HL-60 (cell line): ENCODE measurements at regions not wholly inside any gene's neighbourhood (a gene's known extent, or its start where the extent isn't known, plus 50 kb on each side); places are given as distances from the start of the nearest gene placed in this dataset.

Experiments
- DNase-seq, 2 experiments: peaks; one replicate each; pipeline ENCODE4 v3.0.0-alpha.2; 2010 to 2020; ENCODE audit warnings: low read depth in 1 of 2, low spot score in 1 of 2
- H3K27ac ChIP-seq: fragments of 250-450 bp; sonication (Bioruptor Pico); replicated peaks from 2 replicates; pipeline ENCODE4 v1.5.1; 2020; ENCODE audit warnings: mild to moderate bottlenecking, moderate library complexity
- H3K27me3 ChIP-seq: fragments of 250-450 bp; sonication (Bioruptor Pico); 2 replicates; pipeline ENCODE4 v1.5.1; 2021; ENCODE audit warnings: mild to moderate bottlenecking, moderate library complexity; ENCODE audit not compliant: insufficient read depth, poor library complexity, severe bottlenecking
- H3K4me3 ChIP-seq: replicated peaks from 2 replicates; pipeline ENCODE4 v1.5.1; 2011; ENCODE audit warnings: mild to moderate bottlenecking, control low read depth, low read length; ENCODE audit not compliant: insufficient read depth
- CTCF ChIP-seq: IDR thresholded peaks from one replicate; pipeline ENCODE4 v1.5.1; 2011; ENCODE audit warnings: low read length, control low read depth, inconsistent platforms; ENCODE audit not compliant: insufficient read depth
- GABPA ChIP-seq: IDR thresholded peaks from 2 replicates; pipeline ENCODE4 v1.6.1; 2012; ENCODE audit warnings: low read depth
- POLR2AphosphoS5 ChIP-seq: IDR thresholded peaks from 2 replicates; pipeline ENCODE4 v1.6.1; 2012; ENCODE audit warnings: low read depth
- REST ChIP-seq: IDR thresholded peaks from 2 replicates; pipeline ENCODE4 v1.6.1; 2012; ENCODE audit warnings: low read depth; ENCODE audit not compliant: insufficient replicate concordance
- SPI1 ChIP-seq: IDR thresholded peaks from 2 replicates; pipeline ENCODE4 v1.6.1; 2012; ENCODE audit warnings: low read depth, mild to moderate bottlenecking, borderline replicate concordance

GRCh38 chr4:152074573-152074972 is 313.8 kb upstream of the GATB start:
- DNase-seq, result no peak
- H3K27ac ChIP-seq, result no peak overlapping the region
- TF ChIP-seq GABPA, result no peak
- no peak for TF ChIP-seq REST
- no peak for TF ChIP-seq CTCF
- TF ChIP-seq POLR2AphosphoS5, result no peak
- no peak for TF ChIP-seq SPI1
- no peak overlapping the region for H3K4me3 ChIP-seq
- H3K27me3 ChIP-seq, result no peaks in the 10 kb centered on the region

GRCh38 chr4:152074088-152074437 is 313.3 kb upstream of the GATB start:
- TF ChIP-seq GABPA (no peak), CTCF (no peak), REST (no peak), POLR2AphosphoS5 (no peak), SPI1 (no peak)
- Histone ChIP-seq H3K27me3 (no peaks in the 10 kb centered on the region), H3K4me3 (no peak overlapping the region), H3K27ac (no peak overlapping the region)
- no peak for DNase-seq

- DNase-seq, result peak; percentile 27 to 65
- TF ChIP-seq REST (no peak), POLR2AphosphoS5 (no peak), GABPA (no peak), SPI1 (no peak), CTCF (no peak)
- H3K27ac ChIP-seq, result no peak overlapping the region
- no peak overlapping the region for H3K4me3 ChIP-seq
- H3K27me3 ChIP-seq, result no peaks in the 10 kb centered on the region
Measured at GRCh38 chr4:152073351-152074087, 312.7 kb upstream of the GATB start.
